Cardiac muscle cell (in vitro differentiated cells and primary cell): ENCODE measurements at regions not wholly inside any gene's neighbourhood (a gene's known extent, or its start where the extent isn't known, plus 50 kb on each side); places are given as distances from the start of the nearest gene placed in this dataset.
A peak's percentile ranks its signal among the peaks of the same experiment; 100 is the strongest.

Experiments
- DNase-seq, 2 donors: peaks; one replicate each; pipeline versions ENCODE4 v3.0.0 to v3.0.0-alpha.2; 2010 to 2017; ENCODE audit warnings: low read depth in 1 of 2, low spot score in 1 of 2
- H3K27ac ChIP-seq: fragments of 200-600 bp; sonication (generic); 2 replicates; pipeline ENCODE4 v1.5.1; 2016
- H3K27me3 ChIP-seq: fragments of 200-600 bp; sonication (generic); 2 replicates; pipeline ENCODE4 v1.6.0; 2016; ENCODE audit warnings: control low read depth
- H3K36me3 ChIP-seq: fragments of 200-600 bp; sonication (generic); 2 replicates; pipeline ENCODE4 v1.5.1; 2016; ENCODE audit warnings: control low read depth
- H3K4me1 ChIP-seq: fragments of 200-600 bp; sonication (generic); 2 replicates; pipeline ENCODE4 v1.8.1; 2017; ENCODE audit warnings: low read depth, mild to moderate bottlenecking, mixed run types
- H3K4me3 ChIP-seq: fragments of 200-600 bp; sonication (generic); 2 replicates; pipeline ENCODE4 v1.5.1; 2016; ENCODE audit warnings: mild to moderate bottlenecking
- H3K9me3 ChIP-seq: fragments of 200-600 bp; sonication (generic); 2 replicates; pipeline ENCODE4 v1.5.1; 2017; ENCODE audit warnings: low read depth, mild to moderate bottlenecking, control low read depth
- CTCF ChIP-seq: IDR thresholded peaks from 2 replicates; pipeline ENCODE4 v1.5.1; 2012; ENCODE audit warnings: low read depth, mild to moderate bottlenecking, low read length

- Histone ChIP-seq H3K4me1 (no peaks in the 10 kb centered on the region), H3K4me3 (no peak overlapping the region), H3K9me3 (no peaks in the 10 kb centered on the region), H3K27me3 (no peaks in the 10 kb centered on the region), H3K36me3 (no peaks in the 10 kb centered on the region), H3K27ac (no peak overlapping the region)
- DNase-seq: peak in 1 of 2 donors; percentile 22
- no peak for TF ChIP-seq CTCF
These were observed 144.8 kb downstream of the BACH1 start for GRCh38 chr21:29443411-29444010.

- Histone ChIP-seq H3K4me3 (no peak overlapping the region), H3K4me1 (no peaks in the 10 kb centered on the region), H3K27ac (no peak overlapping the region), H3K9me3 (no peaks in the 10 kb centered on the region), H3K36me3 (no peaks in the 10 kb centered on the region), H3K27me3 (no peaks in the 10 kb centered on the region)
- DNase-seq: no peak
- TF ChIP-seq CTCF: no peak
These were observed 150.0 kb downstream of the BACH1 start for GRCh38 chr21:29448766-29449165.

GRCh38 chr21:29449306-29449950, 150.7 kb downstream of the BACH1 start:
- Histone ChIP-seq H3K4me1 (no peaks in the 10 kb centered on the region), H3K27ac (no peak overlapping the region), H3K36me3 (no peaks in the 10 kb centered on the region), H3K9me3 (no peaks in the 10 kb centered on the region), H3K27me3 (no peaks in the 10 kb centered on the region), H3K4me3 (no peak overlapping the region)
- no peak for TF ChIP-seq CTCF
- peak in 1 of 2 donors; percentile 29 for DNase-seq

- Histone ChIP-seq H3K27ac (no peak overlapping the region), H3K36me3 (no peaks in the 10 kb centered on the region), H3K9me3 (no peaks in the 10 kb centered on the region), H3K4me1 (no peaks in the 10 kb centered on the region), H3K27me3 (no peaks in the 10 kb centered on the region), H3K4me3 (no peak overlapping the region)
- TF ChIP-seq CTCF: no peak
- no peak for DNase-seq
These were observed 151.3 kb downstream of the BACH1 start for GRCh38 chr21:29450058-29450457.

- Histone ChIP-seq H3K4me3 (no peak overlapping the region), H3K9me3 (no peaks in the 10 kb centered on the region), H3K27me3 (no peaks in the 10 kb centered on the region), H3K27ac (no peak overlapping the region), H3K36me3 (no peaks in the 10 kb centered on the region), H3K4me1 (no peaks in the 10 kb centered on the region)
- DNase-seq: no peak
- no peak for TF ChIP-seq CTCF
These were observed 154.8 kb downstream of the BACH1 start for GRCh38 chr21:29453511-29453910.
